IMR-90 (cell line): ENCODE measurements at regions not wholly inside any gene's neighbourhood (a gene's known extent, or its start where the extent isn't known, plus 50 kb on each side); places are given as distances from the start of the nearest gene placed in this dataset.

Experiments used
- ATAC-seq: fragments of 200-7000 bp; cut with Tn5 transposase; 2 replicates; pipeline ENCODE4 v1.9.1; 2020; ENCODE audit warnings: low read depth, mild to moderate bottlenecking, moderate library complexity
- BruUV-seq: library from RNA; stranded (reverse); fragments of 400-500 nt; replicated peaks from 2 replicates; lab custom pipeline; 2021; lab: Mats Ljungman, UMichigan
- CTCF ChIA-PET: fragments of 300-600 bp; formaldehyde crosslinking; extraction: SDS; loops from one replicate; lab custom pipeline; 2021; ENCODE audit warnings: antibody characterized with exemption; lab: Yijun Ruan, JAX
- POLR2A ChIA-PET: fragments of 300-600 bp; sonication (Branson Sonifier 250); formaldehyde crosslinking; loops from one replicate; lab custom pipeline; 2022; ENCODE audit warnings: antibody characterized with exemption; ENCODE audit not compliant: unreplicated experiment; lab: Charles Lee
- DNase-seq: peaks from one replicate; pipeline ENCODE4 v3.0.0; 2013
- H2AFZ ChIP-seq: replicated peaks from 2 replicates; pipeline ENCODE3; 2013; ENCODE audit warnings: low read length, mild to moderate bottlenecking; ENCODE audit not compliant: poor library complexity
- H2AK5ac ChIP-seq: 2 replicates; pipeline ENCODE4 v1.6.1; 2013; ENCODE audit warnings: low read depth, low read length, inconsistent platforms
- H2AK9ac ChIP-seq: replicated peaks from 2 replicates; pipeline ENCODE3; 2013; ENCODE audit warnings: mild to moderate bottlenecking, low read depth, low read length, moderate library complexity; ENCODE audit not compliant: poor library complexity
- H2BK120ac ChIP-seq: 2 replicates; pipeline ENCODE4 v1.6.1; 2013; ENCODE audit warnings: low read depth, low read length, inconsistent platforms
- H2BK15ac ChIP-seq: 3 replicates; pipeline ENCODE4 v1.6.1; 2013; ENCODE audit warnings: low read depth, low read length, inconsistent platforms
- H2BK20ac ChIP-seq: 2 replicates; pipeline ENCODE4 v1.6.1; 2013; ENCODE audit warnings: low read depth, mild to moderate bottlenecking, inconsistent platforms, low read length, moderate library complexity
- H2BK5ac ChIP-seq: 2 replicates; pipeline ENCODE4 v1.6.1; 2013; ENCODE audit warnings: mild to moderate bottlenecking, low read depth, low read length, inconsistent platforms; ENCODE audit not compliant: poor library complexity, severe bottlenecking
- H3K14ac ChIP-seq: replicated peaks from 2 replicates; pipeline ENCODE4 v1.6.1; 2013; ENCODE audit warnings: low read depth, low read length, inconsistent platforms
- H3K18ac ChIP-seq: 2 replicates; pipeline ENCODE4 v1.6.1; 2013; ENCODE audit warnings: low read depth, low read length, control low read depth
- H3K23ac ChIP-seq: 2 replicates; pipeline ENCODE4 v1.6.1; 2013; ENCODE audit warnings: low read depth, low read length, inconsistent platforms
- H3K27ac ChIP-seq: 2 replicates; pipeline ENCODE4 v1.5.1; 2013; ENCODE audit warnings: mild to moderate bottlenecking, control low read depth, low read length; ENCODE audit not compliant: insufficient read depth
- H3K27me3 ChIP-seq: 2 replicates; pipeline ENCODE4 v1.6.1; 2013; ENCODE audit warnings: low read length; ENCODE audit not compliant: control insufficient read depth, insufficient read depth
- H3K36me3 ChIP-seq: 2 replicates; pipeline ENCODE4 v1.6.1; 2013; ENCODE audit warnings: low read length, mixed read lengths; ENCODE audit not compliant: control insufficient read depth, insufficient read depth
- H3K4ac ChIP-seq: 2 replicates; pipeline ENCODE4 v1.6.1; 2013; ENCODE audit warnings: low read depth, low read length, inconsistent platforms
- H3K4me1 ChIP-seq: 2 replicates; pipeline ENCODE4 v1.6.1; 2013; ENCODE audit warnings: low read length, mixed read lengths; ENCODE audit not compliant: control insufficient read depth, insufficient read depth
- H3K4me2 ChIP-seq: 2 replicates; pipeline ENCODE4 v1.6.1; 2013; ENCODE audit warnings: low read depth, mild to moderate bottlenecking, control low read depth, low read length, moderate library complexity
- H3K4me3 ChIP-seq: 2 replicates; pipeline ENCODE4 v1.5.1; 2013; ENCODE audit warnings: low read depth, mild to moderate bottlenecking, control low read depth, low read length, moderate library complexity; ENCODE audit not compliant: insufficient read depth
- H3K56ac ChIP-seq: 2 replicates; pipeline ENCODE4 v1.6.1; 2013; ENCODE audit warnings: low read length, inconsistent platforms; ENCODE audit not compliant: insufficient read depth; ENCODE audit errors: extremely low read depth
- H3K79me1 ChIP-seq, 2 experiments: 2 replicates each; pipeline ENCODE4 v1.6.1; 2013; ENCODE audit warnings: low read length in 2 of 2, inconsistent platforms in 1 of 2, low read depth in 1 of 2
- H3K9ac ChIP-seq: 2 replicates; pipeline ENCODE4 v1.6.1; 2013; ENCODE audit warnings: low read depth, low read length, control low read depth
- H3K9me1 ChIP-seq: 2 replicates; pipeline ENCODE4 v1.6.1; 2013; ENCODE audit warnings: low read length, inconsistent platforms; ENCODE audit not compliant: insufficient read depth
- H3K9me3 ChIP-seq: 2 replicates; pipeline ENCODE4 v1.6.1; 2013; ENCODE audit warnings: low read length; ENCODE audit not compliant: control insufficient read depth, insufficient read depth
- H4K20me1 ChIP-seq: 2 replicates; pipeline ENCODE4 v1.6.1; 2013; ENCODE audit warnings: low read length, inconsistent platforms; ENCODE audit not compliant: insufficient read depth
- H4K5ac ChIP-seq: 2 replicates; pipeline ENCODE4 v1.6.1; 2013; ENCODE audit warnings: mild to moderate bottlenecking, low read depth, low read length, control low read depth
- H4K8ac ChIP-seq, 2 experiments: 2 replicates each; pipeline ENCODE4 v1.6.1; 2013; ENCODE audit warnings: low read depth in 2 of 2, low read length in 2 of 2, control low read depth in 1 of 2, inconsistent platforms in 1 of 2
- H4K91ac ChIP-seq: 2 replicates; pipeline ENCODE4 v1.6.1; 2013; ENCODE audit warnings: low read depth, low read length, inconsistent platforms; ENCODE audit not compliant: insufficient read depth
- BHLHE40 ChIP-seq: fragments of 150-350 bp; IDR thresholded peaks from 2 replicates; pipeline ENCODE4 v1.6.1; 2016; ENCODE audit warnings: mild to moderate bottlenecking, low read depth, low read length
- CEBPB ChIP-seq: IDR thresholded peaks from 2 replicates; pipeline ENCODE4 v1.6.1; 2012; ENCODE audit warnings: low read depth, low read length, improper control_type of control experiment
- FOS ChIP-seq: fragments of 150-350 bp; IDR thresholded peaks from 2 replicates; pipeline ENCODE4 v1.6.1; 2016; ENCODE audit warnings: low read depth, low read length
- NFE2L2 ChIP-seq: fragments of 150-350 bp; IDR thresholded peaks from 2 replicates; pipeline ENCODE4 v1.6.1; 2016; ENCODE audit warnings: low read depth, mild to moderate bottlenecking, low read length
- POLR2A ChIP-seq: IDR thresholded peaks from 2 replicates; pipeline ENCODE4 v1.6.1; 2012; ENCODE audit warnings: mild to moderate bottlenecking, low read depth, low read length
- RAD21 ChIP-seq: IDR thresholded peaks from 2 replicates; pipeline ENCODE4 v1.6.1; 2012; ENCODE audit warnings: low read length, improper control_type of control experiment
- RCOR1 ChIP-seq: IDR thresholded peaks from 2 replicates; pipeline ENCODE4 v1.6.1; 2012; ENCODE audit warnings: mild to moderate bottlenecking, low read length, improper control_type of control experiment; ENCODE audit not compliant: insufficient replicate concordance
- WGBS, 2 experiments: methylation state at CpG; one replicate each; pipeline versions ENCODE4 v1.1.5 to v1.1.7; 2013; ENCODE audit warnings: missing lambda C conversion rate in 2 of 2; ENCODE audit not compliant: insufficient read length in 1 of 2; ENCODE audit errors: extremely low coverage in 2 of 2; 5-methylcytosine and 5-hydroxymethylcytosine counted together
- dilution Hi-C: fragments of 300-500 bp; cut with HindIII; formaldehyde crosslinking; loops from one replicate; pipeline ENCODE4 v1.14.3; 2018; ENCODE audit warnings: low sequenced_read_pairs; ENCODE audit not compliant: unreplicated experiment
- in situ Hi-C: fragments of 300-500 bp; cut with MboI; formaldehyde crosslinking; loops from 3 replicates; pipeline ENCODE4 v1.14.3; 2019; ENCODE audit warnings: low sequenced_read_pairs, inconsistent platforms, mixed read lengths
- intact Hi-C: fragments of 100-400 bp; cut with micrococcal nuclease; formaldehyde crosslinking; loops from 2 replicates; pipeline ENCODE4 v1.10.0; 2022

DNA sequence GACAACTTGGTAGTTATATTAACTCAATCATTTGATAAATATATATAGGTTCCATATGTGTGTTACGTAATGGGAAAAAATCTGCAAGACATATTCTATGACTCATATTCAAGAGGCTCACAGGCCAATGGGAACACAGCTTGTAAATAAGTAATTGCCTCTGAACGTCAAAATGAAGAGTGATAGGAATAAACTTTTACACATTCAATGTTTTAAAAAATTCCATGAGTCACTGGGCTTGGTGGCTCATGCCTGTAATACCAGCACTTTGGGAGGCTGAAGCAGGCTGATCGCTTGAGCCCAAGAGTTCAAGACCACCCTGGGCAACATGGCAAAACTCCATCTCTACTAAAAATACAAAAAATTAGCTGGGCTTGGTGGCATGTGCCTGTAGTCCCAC is 209.4 kb upstream of the MCHR2 start:
- dilution Hi-C loops: no loop called here
- WGBS, 2 experiments: no CpG with 5 or more reads among the region's 3 CpGs
- Histone ChIP-seq H3K4me1 (peaks cover 4% of the 10 kb centered on the region), H2AFZ (no peak overlapping the region), H2AK9ac (no peak overlapping the region), H2AK5ac (peak overlapping the region; percentile 46), H3K36me3 (no peaks in the 10 kb centered on the region), H3K9ac (no peak overlapping the region), H4K8ac (peak overlapping the region; percentile 47 to 69), H3K56ac (peak overlapping the region; percentile 40; the same call in 1 of the 2 replicates), H2BK20ac (peak overlapping the region; percentile 80), H3K27ac (peak overlapping the region; percentile 65), H4K20me1 (no peaks in the 10 kb centered on the region; the same call in 1 of the 2 replicates), H3K18ac (peak overlapping the region; percentile 12), H3K4me2 (no peak overlapping the region), H2BK5ac (peak overlapping the region; percentile 99), H3K4me3 (no peak overlapping the region), H3K9me1 (no peaks in the 10 kb centered on the region), H2BK15ac (peak overlapping the region; percentile 92; the same call in 1 of the 3 replicates), H3K4ac (peak overlapping the region; percentile 93), H3K9me3 (peaks cover 5% of the 10 kb centered on the region; the same call in 1 of the 2 replicates), H3K27me3 (no peaks in the 10 kb centered on the region), H3K23ac (peak overlapping the region; percentile 77), H2BK120ac (peak overlapping the region; percentile 76), H4K91ac (peak overlapping the region; percentile 90), H3K79me1 (no peaks in the 10 kb centered on the region), H3K14ac (peak overlapping the region; percentile 26; the same call in 1 of the 2 replicates), H4K5ac (peak overlapping the region; percentile 8)
- ATAC-seq (peak; percentile 78), DNase-seq (peak; percentile 97)
- POLR2A ChIA-PET: no interaction called here
- intact Hi-C loops: no loop called here
- CTCF ChIA-PET: no interaction called here
- in situ Hi-C loops: no loop called here
- TF ChIP-seq CEBPB (peak; percentile 72), FOS (peak; percentile 66), NFE2L2 (peak; percentile 49; the same call in 1 of the 2 replicates), RCOR1 (peak; percentile 73), POLR2A (no peak), RAD21 (no peak), BHLHE40 (0 out of 2 replicates have a peak, but pooled peaks have one; percentile 14)
- BruUV-seq: no TSS peak
